NK-92 (cell line): ENCODE measurements at regions not wholly inside any gene's neighbourhood (a gene's known extent, or its start where the extent isn't known, plus 50 kb on each side); places are given as distances from the start of the nearest gene placed in this dataset.

ENCODE experiments used
- DNase-seq: peaks from one replicate; lab custom pipeline; 2025; ENCODE audit not compliant: unreplicated experiment; lab: John Stamatoyannopoulos, UW

DNA sequence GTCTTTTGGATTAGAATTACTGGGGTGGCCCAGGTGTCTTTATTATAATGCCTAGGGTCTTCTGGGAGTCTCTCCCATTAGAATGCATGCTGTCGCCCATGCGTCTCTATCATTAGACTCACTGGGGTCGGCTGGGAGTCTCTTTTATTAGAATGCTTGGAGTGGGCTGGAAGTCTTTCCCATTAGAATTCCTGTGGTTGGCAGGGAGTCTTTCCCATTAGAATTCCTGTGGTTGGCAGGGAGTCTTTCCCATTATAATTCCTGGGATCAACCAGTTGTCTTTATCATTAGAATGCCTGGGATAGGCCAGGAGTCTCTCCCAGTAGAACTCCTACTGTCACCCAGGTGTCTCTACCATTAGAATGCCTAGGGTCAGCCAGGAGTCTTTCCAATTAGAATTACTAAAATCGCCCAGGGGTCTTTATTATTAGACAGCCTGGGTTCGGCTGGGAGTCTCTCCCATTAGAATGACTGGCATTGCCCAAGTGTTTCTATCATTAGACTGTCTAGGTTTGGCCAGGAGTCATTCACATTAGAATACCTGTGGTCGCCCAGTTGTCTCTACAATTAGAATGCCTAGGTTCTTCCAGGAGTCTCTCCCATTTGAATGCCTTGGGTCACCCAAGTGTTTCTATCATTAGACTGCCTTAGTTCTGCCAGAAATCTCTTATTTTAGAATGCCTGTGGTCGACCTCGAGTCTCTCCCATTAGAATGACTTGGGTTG lies 1558.5 kb downstream of the UQCRFS1 start:
- DNase-seq: no peak

DNA sequence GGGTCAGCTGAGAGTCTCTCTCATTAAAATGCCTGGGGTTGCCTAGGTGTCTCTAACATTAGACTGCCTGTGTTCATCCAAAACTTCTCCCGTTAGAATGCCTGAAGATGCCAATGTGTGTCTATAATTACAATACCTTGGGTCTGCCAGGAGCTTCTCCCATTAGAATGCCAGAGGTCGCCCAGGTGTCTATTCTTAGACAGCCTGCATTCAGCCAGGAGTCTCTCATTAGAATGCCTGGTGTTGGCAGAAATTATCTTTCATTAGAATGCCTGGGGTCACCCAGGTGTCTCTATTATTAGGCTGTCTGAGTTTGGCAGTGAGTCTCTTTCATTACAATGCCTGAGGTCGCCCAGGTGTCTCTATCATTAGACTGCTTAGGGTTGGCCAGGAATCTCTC lies 1560.2 kb downstream of the UQCRFS1 start:
- DNase-seq: no peak

DNA sequence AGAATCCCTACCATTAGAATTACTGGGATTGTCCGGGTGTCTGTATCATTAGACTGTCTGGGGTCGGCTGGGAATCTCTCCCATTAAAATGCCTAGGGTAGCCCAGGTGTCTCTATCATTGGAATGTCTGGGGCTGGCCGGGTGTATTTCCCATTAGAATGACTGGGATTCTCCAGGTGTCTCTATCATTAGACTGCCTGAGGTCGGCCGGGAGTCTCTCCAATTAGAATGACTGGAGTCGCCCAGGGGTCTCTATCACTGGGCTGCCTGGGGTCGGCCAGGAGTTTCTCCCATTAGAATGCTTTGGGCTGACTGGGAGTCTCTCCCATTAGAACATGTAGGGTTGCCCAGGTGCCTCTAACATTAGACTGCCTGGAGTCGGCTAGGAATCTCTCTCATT lies 1560.7 kb downstream of the UQCRFS1 start:
- DNase-seq: no peak

DNA sequence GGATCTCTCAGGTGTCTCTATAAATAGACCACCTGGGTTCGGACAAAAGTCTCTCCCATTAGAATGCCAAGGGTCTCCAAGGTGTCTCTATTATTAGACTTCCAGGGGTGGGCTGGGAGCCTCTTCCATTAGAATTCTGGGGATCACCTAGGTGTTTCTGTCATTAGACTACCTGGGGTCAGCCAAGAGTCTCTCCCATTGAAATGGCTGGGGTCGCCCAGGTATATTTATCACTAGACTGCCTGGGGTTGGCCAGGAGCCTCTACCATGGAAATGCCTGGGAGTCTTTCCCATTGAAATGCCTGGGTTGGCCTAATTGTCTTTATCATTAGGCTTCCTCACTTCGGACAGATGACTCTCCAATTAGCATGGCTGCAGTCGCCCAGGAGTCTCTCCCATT lies 1565.5 kb downstream of the UQCRFS1 start:
- DNase-seq: no peak

DNA sequence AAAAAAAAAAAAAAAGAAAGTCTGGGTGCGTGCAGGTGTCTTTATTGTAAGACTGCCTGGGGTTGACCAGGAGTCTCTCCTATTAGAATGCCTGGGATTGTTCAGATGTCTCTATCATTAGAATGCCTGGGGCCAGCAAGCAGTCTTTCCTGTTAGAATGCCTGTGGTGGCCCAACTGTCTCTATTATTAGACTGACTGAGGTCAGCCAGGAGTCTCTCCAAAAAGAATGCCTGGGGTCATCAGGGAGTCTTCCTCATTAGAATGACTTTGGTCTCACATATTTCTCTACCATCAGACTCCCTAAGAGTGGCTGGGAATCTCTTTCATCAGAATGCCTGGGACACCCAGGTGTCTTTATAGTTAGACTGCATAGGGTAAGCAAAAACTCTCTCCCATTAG lies 1577.5 kb downstream of the UQCRFS1 start:
- no peak for DNase-seq

DNA sequence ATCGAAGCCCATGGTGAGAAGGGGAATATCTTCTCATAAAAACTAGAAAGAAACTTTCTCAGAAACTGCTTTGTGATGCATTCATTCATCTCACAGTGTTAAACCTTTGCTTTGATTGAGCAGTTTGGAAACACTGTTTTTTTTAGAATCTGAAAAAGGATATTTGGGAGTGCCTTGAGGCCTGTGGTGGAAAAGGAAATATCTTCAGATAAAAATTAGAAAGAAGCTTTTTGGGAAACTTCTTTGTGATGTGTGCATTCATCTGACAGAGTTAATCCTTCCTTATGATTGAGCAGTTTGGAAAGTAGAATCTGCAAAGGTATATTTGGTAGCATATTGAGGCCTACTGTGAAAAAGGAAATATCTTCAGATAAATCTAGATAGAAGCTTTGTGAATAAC lies 1594.9 kb downstream of the UQCRFS1 start:
- no peak for DNase-seq

DNA sequence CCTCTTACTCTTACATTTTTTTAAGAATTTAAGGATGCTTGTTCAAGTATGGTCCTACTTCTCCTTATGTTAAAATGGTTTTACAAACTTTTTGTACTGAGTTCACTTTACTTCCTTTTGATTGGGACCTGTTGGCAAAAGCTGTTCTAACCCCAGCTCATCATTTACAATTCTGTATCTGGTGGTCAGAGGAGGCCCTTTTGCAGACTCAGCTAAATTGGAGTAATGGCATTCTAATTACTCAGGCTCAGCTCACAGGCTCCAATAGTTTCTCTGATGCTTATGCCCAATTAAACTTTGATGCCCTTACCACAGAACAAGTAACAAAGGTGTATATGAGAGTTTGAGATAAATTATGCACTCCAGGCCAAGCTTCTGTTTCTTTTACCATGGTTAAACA lies 1632.0 kb downstream of the UQCRFS1 start:
- DNase-seq: no peak
